DMS79 treated with DMSO at 0.1 percent for 48 hours (cell line): ENCODE measurements at regions not wholly inside any gene's neighbourhood (a gene's known extent, or its start where the extent isn't known, plus 50 kb on each side); places are given as distances from the start of the nearest gene placed in this dataset.
"Not testable (repeated sequence)": the region's sequence is repeated elsewhere in the genome, so short reads cannot be mapped to it uniquely, and the experiment has no call there.

Experiments
- DNase-seq: peaks from one replicate; lab custom pipeline; 2025; lab: John Stamatoyannopoulos, UW

DNA sequence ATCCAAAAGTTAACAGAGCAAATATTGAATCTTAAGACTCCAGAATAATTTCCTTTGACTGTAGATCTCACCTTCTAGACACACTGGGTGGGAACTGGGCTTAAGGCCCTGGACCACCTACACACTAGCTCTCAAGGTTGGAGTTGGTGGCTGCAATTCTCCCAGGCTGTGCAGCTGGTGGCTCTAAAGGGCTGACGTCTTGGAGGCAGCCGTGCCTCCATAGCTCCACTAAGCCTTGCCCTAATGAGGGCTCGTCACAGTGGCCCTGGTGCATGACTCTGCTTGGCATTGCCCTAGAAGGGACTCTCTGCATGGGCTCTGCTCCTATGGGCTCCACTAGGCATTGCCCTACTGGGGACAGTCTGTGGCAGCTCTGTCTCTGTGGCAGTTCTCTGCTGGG is 1005.2 kb downstream of the CCSER2 start:
- no peak for DNase-seq

DNA sequence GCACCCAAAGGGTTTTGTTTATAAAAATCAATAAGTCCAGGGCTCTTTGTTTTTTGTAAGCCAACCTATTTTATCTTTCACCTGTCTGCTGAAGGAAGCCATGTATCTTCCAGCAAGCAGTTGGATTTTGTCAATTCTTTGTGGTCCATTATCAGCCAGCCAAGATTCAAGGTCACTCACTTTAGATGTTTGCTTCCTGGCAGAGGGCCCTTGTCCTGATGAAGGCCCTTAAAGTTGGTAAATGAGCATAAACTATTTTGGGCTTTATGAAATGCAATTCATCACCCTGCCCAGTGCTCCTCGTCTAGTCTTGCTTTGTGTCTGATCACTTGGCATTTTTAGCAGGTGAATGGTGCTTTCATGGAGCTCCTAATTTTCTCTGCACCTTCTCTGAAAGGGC is 1004.2 kb downstream of the GRID1 start:
- no peak for DNase-seq

DNA sequence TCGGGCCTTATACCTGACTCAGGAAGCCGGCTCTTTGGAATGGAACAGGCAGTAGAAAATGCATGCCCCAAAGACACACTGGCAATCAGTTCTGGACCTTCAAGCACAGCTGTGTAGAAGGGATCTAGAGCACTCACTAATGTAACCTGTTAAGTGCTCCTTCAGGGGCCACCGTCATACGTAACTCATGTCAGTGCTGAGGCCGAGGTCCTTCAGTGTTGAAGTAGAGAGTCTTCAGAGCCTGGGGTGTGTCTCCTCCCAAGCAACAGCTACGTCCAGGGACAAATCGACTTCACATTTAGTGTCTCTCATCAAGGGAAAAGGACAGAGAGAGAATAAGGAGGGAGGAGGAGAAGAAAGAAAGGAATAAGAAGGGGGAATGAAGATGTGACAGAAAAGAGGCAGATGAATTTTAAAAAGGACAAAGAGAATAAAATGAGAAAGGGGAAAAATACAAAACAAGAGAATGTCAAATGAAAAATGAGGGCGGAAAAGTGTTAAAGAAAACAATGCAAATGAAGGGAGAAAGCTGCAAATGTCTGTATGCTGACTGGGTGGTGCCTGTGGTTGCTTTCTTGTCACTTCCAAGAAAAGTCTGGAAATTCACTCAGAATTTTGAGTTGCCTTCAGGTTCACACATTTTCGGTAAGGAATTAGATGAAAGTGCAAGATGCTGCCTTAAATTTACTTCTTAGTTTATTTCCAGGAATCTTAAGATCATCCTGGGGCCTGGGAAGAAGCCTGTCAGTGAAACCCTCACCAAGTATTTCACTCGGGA is 989.4 kb downstream of the GRID1 start:
- DNase-seq = no peak

DNA sequence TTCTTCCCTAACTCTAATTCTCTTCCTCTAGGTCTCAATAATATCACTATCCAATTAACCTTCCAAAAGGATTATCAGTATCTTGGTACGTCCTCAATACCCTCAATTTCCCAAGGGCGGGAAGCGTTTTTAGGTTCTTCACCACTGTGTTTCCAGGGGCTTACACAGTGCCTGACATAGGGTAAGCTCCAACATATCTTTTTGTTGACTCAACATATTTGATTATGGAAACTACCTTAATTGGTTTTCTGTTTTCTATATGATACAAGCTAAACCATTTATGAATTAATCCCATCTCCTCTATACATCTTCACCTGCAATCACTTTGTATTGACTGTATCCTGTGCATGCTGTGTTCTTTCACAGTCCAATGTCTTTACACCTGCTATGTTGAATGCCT is 987.3 kb downstream of the GRID1 start:
- DNase-seq = no peak

DNA sequence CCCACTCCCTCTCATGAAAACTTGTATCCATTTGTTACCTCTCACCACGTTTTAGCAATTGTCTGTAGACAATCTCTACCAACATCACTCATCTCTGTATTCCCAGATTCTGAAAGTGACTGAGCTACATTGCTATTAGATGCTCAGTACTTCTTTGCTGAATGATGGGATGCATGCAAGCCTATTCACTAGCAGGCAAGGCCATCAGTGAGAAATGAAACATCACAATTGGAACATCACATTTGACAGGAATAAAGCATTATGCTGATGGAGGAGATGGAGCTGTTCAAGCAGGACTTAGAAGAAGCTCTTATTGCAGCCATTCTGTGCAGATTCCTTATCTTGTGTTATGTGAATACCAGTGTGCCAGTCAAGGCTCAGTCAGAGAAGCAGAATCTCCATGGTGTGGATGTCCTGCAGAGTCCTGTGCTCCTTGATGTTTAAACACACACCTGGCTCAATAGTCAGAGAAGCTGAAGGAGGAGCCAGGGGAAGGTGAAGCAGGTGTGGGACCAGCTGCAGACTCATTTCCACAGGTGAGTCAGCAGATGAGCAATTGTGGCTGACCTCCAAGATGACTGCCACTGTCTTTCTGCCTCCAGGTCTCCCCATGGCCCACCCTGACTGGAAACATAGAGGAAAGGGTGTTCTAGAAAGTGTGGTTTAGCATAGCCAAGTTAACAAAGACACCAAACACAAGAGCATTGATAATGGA is 965.5 kb downstream of the GRID1 start:
- DNase-seq = no peak

DNA sequence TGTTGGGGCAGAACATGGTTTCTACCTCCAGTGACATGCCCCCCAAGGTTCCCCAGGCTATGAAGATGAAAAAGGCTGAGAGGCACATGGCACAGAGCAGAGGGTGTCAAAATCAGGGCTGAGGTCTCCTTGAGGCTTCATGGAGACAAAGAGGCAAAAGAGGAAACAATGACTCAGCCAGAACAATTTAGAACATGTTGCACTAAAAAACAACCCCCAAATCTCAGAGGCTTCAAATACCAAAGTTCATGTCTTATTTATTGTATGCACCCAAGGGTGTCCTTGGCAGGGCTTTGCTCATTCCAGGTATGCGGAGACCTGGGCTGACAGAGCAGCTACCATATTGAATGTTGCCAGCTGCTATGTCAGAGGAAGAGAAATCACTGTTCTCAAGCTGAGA is 964.1 kb downstream of the GRID1 start:
- no peak for DNase-seq

DNA sequence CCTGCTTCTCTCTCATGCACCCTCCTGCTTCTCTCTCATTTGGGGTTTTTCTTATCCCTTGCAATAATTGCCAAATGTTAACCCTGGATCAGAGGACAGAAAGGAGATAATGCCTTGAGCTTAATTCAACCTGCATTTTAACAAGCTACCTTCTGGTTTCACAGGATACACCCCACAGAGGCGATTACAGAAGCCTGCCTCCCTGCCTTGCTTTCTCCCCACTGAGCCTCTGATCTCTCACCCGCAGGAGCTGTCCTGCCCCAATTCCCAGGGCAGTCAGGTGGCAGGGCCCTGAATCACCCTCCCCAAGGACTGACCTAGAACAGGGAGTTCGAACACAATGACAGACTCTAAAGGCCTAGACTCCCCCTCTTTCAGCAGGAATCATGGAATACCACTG is 959.5 kb downstream of the GRID1 start:
- no peak for DNase-seq

DNA sequence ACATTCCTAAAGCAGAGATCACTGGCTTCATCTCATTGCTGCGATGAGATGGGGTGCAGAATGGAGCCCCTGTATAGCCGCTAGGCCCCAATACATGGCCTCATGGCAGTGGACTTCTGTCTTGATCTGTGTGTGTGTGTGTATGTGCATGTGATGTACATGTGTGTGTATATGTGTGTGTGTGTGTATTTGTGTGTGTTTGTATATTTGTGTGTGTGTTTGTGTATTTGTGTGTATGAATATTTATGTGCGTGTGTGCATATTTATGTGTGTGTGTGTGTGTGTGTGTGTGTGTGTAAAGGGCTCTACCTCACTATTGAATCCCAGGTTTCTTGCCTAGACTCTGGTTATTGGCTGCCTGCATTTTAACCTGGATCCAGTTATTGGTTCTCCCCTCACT is 958.2 kb downstream of the GRID1 start:
- no peak for DNase-seq

DNA sequence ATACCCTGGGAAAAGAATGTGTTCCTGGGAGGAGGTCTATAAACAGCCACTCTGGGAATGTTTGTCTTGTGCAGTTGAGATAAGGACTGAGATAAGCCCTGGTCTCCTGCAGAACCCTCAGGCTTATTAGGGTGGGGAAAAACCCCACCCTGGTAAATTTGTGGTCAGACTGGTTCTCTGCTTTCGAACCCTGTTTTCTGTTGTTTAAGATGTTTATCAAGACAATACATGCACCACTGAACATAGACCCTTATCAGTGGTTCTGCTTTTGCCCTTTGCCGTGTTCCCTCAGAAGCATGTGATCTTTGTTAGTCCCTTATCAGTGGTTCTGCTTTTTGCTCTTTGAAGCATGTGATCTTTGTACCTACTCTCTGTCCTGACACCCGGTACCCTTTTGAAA is 956.0 kb downstream of the GRID1 start:
- DNase-seq = not testable (repeated sequence)

DNA sequence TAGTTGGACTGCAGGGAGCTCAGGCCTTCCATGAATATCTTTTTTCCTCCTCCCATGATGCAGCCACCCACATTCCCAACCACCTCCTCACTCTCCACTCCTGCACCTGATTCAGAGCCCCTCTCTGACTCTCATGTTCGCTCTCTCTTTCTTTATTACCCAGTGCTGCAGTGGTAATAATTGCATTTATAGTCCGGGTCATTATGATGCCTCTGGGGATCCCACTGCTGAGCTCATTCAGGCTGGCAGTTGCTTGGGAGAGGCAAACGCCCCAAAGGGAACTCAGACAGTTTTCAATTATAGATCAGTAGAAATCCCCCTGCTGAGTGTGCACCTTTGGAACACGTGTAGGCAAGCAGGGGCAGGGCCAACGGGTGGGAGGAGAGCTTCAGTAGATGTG is 953.0 kb downstream of the GRID1 start:
- no peak for DNase-seq

DNA sequence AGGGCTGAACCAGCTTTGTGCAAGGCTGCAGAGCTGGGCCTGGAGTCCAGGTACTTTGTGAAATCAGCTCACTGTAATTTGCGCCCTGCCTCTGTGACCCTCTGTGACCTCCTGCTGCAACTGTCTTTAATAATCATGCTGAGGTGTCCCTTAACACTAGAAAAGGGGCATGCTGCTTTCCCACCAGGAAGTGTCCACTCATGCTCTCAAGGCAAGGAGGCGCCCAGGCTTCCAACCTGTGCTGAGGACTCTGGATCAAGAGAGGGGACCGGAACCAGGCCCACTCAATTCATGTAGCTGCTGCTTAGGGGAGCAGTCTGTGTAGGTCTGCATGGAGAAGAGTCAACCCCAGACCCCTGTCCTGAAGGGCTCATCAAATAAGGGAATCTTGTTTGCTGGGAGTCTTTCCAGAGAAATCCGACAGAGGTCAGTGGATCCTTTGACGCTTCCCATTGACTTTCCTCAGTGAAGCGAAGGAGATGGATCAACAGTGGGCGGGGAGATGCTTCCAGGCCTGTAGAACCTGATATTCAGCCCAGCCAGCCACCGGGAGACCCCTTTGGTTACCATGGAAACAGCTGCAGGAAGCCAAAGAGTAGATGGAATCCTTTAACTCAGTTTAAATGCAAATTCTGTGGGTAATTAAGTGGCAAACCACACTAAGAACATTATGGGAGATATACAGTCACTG is 945.9 kb downstream of the GRID1 start:
- peak; percentile 2 for DNase-seq

DNA sequence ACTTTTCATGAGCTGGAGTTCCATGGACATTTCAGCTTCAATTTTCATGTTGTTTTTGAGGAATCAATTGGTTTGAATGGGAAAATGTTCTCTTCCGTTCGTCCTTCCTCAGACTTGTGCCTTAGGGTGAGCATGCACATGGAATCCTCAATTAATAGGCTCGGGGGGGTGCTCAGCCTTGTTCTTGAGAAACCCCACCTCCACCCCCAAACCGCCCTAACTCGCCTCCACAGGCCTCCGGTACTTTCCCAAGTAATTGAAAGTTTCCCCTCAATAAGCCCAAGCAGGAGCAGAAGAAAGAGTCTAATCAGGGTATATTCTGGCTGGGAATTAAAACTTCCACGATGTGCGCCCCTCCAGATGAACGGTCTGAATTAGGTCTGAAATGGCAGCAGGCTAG is 945.2 kb downstream of the GRID1 start:
- no peak for DNase-seq

DNA sequence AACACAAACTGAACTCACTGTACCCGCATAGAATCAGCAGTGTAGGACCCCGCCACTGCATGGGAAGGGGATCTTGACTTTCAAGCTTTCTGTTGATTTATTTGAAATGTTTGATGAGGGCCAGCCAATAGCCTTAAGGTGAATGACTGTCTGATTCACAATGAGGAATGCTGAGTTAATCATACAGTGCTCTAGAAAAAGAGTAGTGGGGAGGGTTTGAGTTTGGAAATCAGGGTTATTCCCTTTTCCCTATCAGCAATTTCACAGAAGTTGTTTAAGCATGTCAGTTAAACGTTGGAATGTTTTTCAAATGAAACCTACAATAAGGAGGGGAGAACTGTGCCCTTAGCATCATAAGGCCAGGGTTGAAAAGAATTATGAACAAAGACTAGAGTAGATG is 937.5 kb downstream of the GRID1 start:
- no peak for DNase-seq

DNA sequence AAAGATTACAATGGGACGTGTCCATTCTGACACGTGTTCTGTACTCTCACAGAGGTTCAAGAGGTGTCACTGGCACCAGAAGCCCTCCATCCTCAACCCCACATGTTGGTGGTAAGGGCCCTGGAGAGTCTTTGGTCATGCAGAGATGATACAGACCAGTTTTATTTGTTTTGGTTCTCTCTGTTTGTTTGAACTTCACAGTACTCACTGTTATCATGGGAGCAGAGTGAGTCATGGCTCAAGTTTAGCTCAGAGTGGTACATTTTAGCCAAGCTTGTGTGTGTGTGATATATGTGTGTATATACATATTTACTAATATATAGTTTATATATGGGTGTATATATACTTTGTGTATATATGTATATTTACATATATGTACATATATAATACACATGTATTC is 935.6 kb downstream of the GRID1 start:
- no peak for DNase-seq

DNA sequence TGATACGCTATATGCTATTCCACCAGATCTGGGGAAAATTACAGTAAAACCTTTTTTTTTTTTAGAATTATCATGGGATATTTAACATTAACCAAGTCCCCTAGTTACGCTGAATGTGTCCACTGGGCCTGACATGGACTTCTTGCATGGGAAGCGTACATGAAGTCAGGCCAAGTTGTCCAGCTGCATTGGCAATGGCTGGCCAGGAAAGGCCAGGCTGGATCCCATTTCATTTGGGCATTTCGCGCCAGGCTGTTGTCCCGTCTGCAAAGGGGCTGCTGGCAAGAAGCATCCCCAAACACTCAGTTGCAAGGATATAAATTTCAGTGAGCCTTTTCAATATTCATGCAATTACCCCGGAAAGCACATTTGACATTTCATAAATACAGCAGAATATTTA is 933.3 kb downstream of the GRID1 start:
- DNase-seq = no peak

DNA sequence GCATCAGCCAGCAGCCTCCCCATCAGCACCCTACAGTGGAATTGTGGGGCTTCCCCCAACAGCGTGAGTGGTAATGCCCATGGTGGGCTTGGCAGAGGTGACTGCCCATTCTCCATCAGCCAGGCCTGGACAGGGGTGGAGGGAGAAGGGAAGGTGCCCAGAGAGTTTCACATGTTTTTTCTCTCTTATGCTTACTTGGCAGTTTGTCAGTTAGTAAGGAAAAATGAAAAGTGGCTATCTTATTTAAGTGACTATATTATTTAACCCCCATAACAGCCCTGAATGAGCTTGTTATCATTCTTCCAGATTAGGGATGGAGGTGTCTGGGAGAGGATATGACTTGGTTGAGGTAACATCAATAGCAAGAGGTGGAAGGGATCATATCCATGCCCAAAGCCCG is 921.7 kb downstream of the GRID1 start:
- no peak for DNase-seq

DNA sequence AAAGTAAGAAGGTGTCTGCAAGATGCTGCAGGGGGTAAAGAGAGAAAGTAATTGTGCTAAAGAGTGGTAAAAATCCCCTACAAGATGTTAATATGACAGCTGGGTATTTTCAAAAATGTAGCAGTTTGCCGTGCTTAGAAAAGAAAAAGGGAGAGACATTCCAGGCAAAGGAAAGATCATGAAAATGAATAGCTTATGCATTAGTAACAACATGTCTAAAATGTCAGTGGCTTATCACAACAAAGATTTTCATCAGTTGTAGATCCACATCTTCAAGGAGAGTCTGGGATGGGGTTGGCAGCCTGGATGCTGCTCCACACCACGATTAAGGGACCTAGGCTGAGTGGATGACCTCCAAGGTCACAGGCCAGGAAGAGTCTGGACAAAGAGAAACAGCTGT is 920.9 kb downstream of the GRID1 start:
- DNase-seq = no peak

DNA sequence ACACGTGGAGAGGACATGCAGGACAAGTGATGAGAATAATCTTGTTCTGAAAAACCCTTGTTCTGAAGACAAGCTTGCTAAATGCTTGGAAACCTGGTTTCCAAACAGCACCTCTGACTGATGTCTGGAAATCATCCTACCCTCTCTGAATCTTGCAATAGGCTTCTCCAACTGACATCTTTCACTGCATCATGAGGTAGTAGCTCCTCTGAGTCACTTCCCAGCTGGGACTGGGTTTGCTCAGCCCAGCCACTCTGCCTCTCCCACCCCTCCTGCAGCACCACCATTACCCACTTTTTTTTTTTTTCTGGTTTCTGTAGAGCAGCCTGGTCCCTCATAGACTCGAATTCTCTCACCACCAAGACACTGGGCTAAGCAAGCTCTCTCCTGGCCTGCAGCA is 919.8 kb downstream of the GRID1 start:
- no peak for DNase-seq

DNA sequence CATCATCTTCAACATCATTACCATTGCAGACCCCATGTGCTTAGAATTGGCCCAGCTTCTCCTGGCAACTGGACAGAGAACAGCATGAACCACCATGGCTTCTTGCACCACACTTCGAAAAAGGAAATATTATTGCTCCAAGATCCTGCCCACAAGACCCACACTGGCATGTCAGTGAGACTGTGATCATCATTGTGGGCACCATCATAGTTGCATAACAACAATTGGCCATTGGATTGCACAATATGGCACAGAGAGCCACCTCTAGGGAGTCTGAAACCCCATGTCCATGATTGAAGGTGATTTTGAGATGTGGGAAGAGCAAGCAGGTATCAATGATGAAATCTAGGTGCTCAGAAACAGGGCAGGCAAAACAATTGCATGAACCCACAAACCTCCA is 918.9 kb downstream of the GRID1 start:
- no peak for DNase-seq

DNA sequence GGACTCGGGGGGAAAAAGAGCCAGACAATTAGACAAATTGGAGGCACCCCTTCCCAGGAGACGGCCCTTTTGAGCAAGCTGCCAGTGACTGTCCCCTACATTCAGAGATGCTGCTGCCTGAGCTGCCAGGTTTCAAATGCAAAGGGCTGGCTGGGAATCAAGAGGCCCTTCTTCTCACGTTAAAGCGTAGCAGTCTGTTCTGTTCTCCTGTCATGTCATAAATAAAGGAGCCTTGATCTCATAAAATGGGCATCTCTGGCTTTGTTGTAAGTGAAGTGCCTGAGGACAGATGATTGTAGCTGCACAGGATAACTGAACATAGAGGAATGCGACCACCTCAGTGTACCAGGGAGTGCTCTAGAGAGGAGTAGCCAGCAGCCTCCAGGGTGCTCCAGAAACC is 917.9 kb downstream of the GRID1 start:
- no peak for DNase-seq

DNA sequence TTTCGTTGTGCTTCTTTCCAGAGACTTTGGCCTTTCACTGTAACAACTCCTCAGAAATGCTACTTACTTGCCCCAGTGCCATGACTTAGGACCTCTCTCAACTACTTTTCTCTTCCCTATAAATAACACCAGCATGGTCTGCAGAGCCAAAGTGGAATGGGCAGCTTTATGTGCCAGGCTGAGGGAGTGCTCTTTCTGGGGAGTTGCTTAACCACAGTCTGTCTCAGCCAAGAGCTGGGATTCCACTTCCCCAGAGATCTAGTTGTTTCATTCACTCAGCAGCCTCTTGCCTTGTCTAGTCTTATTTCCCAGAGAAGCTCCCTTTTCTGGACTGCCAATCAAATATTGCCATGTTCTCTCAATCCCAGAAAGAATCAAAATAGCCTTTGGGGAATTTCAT is 912.2 kb downstream of the GRID1 start:
- DNase-seq = no peak

DNA sequence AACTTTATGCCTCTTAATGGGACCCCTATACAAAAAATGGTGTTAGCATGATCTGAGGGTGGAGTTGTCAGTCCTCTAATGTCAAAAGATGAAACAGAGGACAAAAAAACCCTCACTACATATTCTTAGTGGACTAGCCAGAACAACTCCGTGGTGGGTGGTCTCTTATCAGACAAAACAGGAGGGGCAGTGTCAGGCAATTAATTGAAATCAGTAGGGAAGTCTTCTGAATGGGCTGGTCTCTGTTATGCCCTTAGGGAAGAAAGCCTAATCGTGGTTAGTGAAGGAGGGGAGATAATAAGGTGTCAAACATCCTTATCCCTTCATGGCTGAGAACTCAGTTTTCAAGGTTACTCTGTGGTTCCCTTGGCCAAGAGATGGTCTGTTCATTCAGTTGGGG is 909.4 kb downstream of the GRID1 start:
- no peak for DNase-seq

DNA sequence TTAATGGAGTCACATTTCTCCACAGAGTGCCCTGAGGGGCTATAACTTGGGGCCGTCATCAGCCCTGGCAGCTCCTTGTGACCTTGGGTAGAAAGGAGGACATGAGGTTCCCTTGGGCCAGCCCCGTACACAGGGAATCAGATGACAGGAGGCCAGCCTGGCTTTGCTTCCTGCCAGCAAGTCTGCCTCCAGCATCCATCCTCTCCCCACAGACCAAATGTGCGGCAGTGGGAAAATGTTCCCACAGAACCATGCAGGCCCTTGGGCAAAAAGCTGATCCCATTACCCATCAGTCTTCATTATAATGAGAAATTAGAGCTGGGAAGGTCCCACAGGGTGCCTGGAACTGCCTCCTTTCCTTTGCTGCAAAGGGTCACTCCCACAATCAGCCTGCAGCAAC is 908.3 kb downstream of the GRID1 start:
- no peak for DNase-seq
